ENCODE measurements at regions not wholly inside any gene's neighbourhood (a gene's known extent, or its start where the extent isn't known, plus 50 kb on each side); places are given as distances from the start of the nearest gene placed in this dataset.

GRCh38 chr22:48890693-48891554, 936.7 kb downstream of the BRD1 start:
- H3K4me3 Mint-ChIP-seq: no peak overlapping the region
- no peaks in the 10 kb centered on the region for H3K9me3 Mint-ChIP-seq
- ATAC-seq (ENCODE audit: low read depth): no peak
- H3K27me3 Mint-ChIP-seq: no peaks in the 10 kb centered on the region
- no peak for DNase-seq (ENCODE audit: low spot score in 2 of 2)
- no peak overlapping the region for H3K27ac Mint-ChIP-seq
- no peaks in the 10 kb centered on the region for H3K36me3 Mint-ChIP-seq
- no peaks in the 10 kb centered on the region for H3K4me1 Mint-ChIP-seq

- H3K27me3 Mint-ChIP-seq: no peaks in the 10 kb centered on the region
- H3K9me3 Mint-ChIP-seq: no peaks in the 10 kb centered on the region
- no peaks in the 10 kb centered on the region for H3K4me1 Mint-ChIP-seq
- H3K4me3 Mint-ChIP-seq: no peak overlapping the region
- H3K36me3 Mint-ChIP-seq: no peaks in the 10 kb centered on the region
- DNase-seq (ENCODE audit: low spot score in 2 of 2) (no peak), ATAC-seq (ENCODE audit: low read depth) (no peak)
- no peak overlapping the region for H3K27ac Mint-ChIP-seq
These were observed 937.6 kb downstream of the BRD1 start for GRCh38 chr22:48889887-48890692.

DNA sequence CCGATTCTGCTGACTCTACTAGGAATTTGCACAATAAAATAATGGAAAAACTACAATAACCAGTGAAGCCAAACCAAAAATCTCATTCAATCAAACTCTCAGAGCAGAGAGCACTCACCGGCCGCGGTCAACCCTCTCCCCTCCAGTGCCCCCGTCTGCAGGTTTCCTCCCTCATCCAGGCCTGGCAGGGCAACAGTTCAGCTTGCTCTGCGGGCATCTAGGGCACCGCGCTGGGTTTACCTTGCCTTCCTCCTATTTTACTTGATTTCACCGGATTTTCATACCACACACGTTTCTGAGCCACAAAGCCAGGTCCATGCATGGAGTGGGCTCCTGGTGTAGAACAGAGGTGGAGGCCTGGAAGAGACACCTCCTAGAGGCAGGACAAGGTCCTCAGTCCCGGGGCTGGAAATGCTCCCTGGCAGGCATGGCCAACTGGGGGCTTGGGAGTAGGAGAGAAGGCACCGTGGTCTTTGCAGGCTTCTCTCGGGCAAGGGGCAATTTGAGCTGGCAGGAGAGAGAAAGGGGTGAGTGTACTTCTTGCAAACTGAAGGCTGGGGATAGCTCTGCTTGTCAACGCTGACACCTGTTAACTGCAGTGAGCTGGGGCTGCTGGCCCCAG, 938.4 kb downstream of the BRD1 start:
- no peaks in the 10 kb centered on the region for H3K36me3 Mint-ChIP-seq
- H3K27me3 Mint-ChIP-seq: no peaks in the 10 kb centered on the region
- no peak overlapping the region for H3K27ac Mint-ChIP-seq
- H3K4me3 Mint-ChIP-seq: no peak overlapping the region
- DNase-seq (ENCODE audit: low spot score in 2 of 2) (no peak), ATAC-seq (ENCODE audit: low read depth) (no peak)
- H3K4me1 Mint-ChIP-seq: no peaks in the 10 kb centered on the region
- no peaks in the 10 kb centered on the region for H3K9me3 Mint-ChIP-seq

DNA sequence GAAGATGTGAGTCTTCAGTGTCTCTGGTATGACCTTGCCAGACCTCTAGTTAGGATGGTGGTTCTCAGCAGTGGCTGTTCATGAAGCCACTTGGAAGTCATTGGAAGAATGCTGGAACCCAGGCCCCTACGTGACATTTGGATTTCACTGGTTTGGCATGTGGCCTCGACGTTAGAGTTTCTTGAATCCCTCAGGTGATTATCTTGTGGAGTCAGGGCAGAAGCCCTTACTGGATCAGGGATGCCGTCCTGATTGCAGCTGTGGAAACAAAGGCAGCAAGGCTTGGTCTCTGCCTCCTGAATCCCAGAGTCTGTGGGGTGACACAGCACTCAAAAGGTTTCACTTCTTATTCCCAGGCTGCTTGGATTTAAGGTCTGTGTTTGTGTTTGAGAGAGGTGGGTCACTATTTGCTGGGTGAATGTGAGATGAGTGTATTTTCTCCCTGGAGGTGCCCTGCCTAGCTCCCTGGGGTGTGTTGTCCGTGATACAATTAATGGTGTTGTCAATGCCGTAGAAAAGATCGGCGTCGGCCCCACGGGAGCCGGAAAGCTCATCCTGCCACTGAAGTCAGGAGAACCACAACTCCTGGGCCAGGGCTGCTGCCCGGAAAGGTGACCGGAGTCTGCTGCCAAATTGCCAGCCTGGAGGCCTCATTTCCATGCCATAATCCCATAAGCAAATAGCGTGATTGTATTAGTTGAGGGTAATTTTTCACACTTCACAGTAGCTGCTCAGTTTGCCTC, 939.0 kb downstream of the BRD1 start:
- ATAC-seq (ENCODE audit: low read depth) (no peak), DNase-seq (ENCODE audit: low spot score in 2 of 2) (no peak)
- H3K27me3 Mint-ChIP-seq: no peaks in the 10 kb centered on the region
- H3K9me3 Mint-ChIP-seq: no peaks in the 10 kb centered on the region
- no peak overlapping the region for H3K27ac Mint-ChIP-seq
- no peaks in the 10 kb centered on the region for H3K36me3 Mint-ChIP-seq
- no peaks in the 10 kb centered on the region for H3K4me1 Mint-ChIP-seq
- H3K4me3 Mint-ChIP-seq: no peak overlapping the region

GRCh38 chr22:48887394-48888332, 940.0 kb downstream of the BRD1 start:
- H3K27me3 Mint-ChIP-seq: no peaks in the 10 kb centered on the region
- ATAC-seq (ENCODE audit: low read depth): no peak
- H3K4me1 Mint-ChIP-seq: no peaks in the 10 kb centered on the region
- H3K4me3 Mint-ChIP-seq: no peak overlapping the region
- no peak for DNase-seq (ENCODE audit: low spot score in 2 of 2)
- H3K27ac Mint-ChIP-seq: no peak overlapping the region
- H3K9me3 Mint-ChIP-seq: no peaks in the 10 kb centered on the region
- H3K36me3 Mint-ChIP-seq: no peaks in the 10 kb centered on the region

- Mint-ChIP-seq H3K4me1 (no peaks in the 10 kb centered on the region), H3K36me3 (no peaks in the 10 kb centered on the region), H3K9me3 (no peaks in the 10 kb centered on the region), H3K27ac (no peak overlapping the region), H3K27me3 (no peaks in the 10 kb centered on the region), H3K4me3 (no peak overlapping the region)
- ATAC-seq (ENCODE audit: low read depth) (no peak), DNase-seq (ENCODE audit: low spot score in 2 of 2) (no peak)
These were observed 940.9 kb downstream of the BRD1 start for GRCh38 chr22:48886604-48887393.

DNA sequence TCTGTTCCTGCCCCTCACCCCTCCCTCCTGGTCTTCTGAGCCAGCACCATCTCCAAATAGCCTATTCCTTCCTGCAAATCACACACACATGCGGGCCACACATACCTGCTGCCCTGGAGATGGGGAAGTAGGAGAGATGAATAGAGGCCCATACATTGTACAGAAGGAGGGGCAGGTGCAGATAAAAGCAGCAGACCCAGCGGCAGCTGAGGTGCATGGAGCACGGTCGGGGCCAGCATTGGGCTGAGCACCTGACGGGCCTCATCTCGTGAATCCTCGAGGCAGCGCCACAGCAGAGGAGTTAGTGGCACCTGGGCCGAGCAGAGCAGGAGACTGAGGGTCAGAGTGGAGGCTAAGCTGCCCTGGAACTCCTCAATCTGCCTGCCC, 941.8 kb downstream of the BRD1 start:
- no peaks in the 10 kb centered on the region for H3K9me3 Mint-ChIP-seq
- no peaks in the 10 kb centered on the region for H3K27me3 Mint-ChIP-seq
- H3K36me3 Mint-ChIP-seq: no peaks in the 10 kb centered on the region
- H3K4me3 Mint-ChIP-seq: no peak overlapping the region
- ATAC-seq (ENCODE audit: low read depth) (no peak), DNase-seq (ENCODE audit: low spot score in 2 of 2) (no peak)
- no peak overlapping the region for H3K27ac Mint-ChIP-seq
- no peaks in the 10 kb centered on the region for H3K4me1 Mint-ChIP-seq

DNA sequence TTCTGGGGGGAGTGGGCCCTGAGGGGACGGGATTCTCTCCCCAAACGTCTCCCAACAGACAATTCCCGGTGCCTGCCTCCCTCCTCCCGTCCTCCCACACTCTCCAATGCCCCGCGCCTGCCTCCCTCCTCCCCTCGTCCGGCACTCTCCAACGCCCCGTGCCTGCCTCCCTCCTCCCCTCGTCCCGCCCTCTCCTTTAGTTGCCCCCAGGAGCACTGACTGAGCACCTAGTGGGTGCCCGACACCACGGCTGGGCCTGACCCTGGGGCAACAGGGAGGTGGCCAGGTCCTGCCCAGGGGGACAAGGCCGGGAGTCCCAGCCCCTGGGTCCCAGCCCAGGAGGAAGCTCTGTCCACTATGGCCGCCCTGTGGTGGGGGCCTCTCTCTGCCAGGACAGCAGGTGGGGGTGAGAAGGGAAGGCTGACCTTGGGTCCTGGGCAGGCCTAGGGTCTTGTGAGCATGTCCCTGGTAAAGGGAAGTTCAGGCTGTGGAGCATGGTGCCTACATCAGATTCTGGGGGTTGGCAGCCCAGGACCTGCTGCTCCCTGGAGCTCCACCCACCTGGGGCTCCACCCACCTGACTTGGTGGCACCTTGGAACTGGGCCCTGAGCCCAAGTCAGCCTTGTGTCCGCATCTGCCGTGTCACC, 942.3 kb downstream of the BRD1 start:
- no peaks in the 10 kb centered on the region for H3K27me3 Mint-ChIP-seq
- no peak overlapping the region for H3K4me3 Mint-ChIP-seq
- no peaks in the 10 kb centered on the region for H3K36me3 Mint-ChIP-seq
- H3K4me1 Mint-ChIP-seq: no peaks in the 10 kb centered on the region
- H3K27ac Mint-ChIP-seq: no peak overlapping the region
- ATAC-seq (ENCODE audit: low read depth) (no peak), DNase-seq (ENCODE audit: low spot score in 2 of 2) (no peak)
- no peaks in the 10 kb centered on the region for H3K9me3 Mint-ChIP-seq

DNA sequence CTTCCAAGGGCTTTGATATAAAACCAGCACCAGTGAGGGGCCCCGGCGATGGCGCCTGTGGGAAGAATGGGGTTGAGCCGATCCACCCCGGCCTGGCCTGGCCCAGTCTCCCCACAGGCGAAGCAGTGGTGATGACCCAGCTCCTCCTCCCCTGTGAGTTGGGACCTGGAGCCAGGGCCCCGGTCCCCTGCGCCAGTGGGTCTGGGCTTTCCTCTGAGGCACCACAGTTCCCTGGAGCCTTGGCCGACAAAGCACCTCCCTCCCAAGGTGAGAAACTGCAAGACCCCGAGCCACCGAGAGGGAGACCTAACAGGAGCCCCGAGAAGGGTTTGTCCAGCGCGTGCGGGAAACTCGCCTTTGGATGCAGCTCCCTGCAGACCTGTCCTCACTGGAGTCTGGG, 942.9 kb downstream of the BRD1 start:
- Mint-ChIP-seq H3K4me1 (no peaks in the 10 kb centered on the region), H3K27me3 (no peaks in the 10 kb centered on the region)
- no peak for DNase-seq (ENCODE audit: low spot score in 2 of 2)

DNA sequence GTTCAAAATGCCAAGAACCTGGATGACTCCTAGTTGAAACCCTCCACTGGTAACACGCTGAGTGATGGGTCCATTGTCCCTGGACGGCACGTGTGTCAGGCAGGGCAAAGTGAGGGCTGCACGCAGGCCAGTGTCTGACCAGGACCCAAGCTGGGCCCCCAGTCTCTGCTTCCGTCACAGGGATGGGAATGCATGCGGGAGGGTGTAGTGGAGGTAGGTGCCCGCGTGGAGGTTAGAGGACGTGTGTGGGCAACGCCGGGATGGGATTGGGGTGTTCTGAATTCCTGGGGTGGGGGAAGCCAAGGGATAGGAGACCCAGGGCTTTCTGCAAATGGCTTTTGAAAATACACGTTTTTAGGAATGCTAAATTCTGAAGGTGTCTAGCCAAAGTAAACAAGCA, 943.3 kb downstream of the BRD1 start:
- Mint-ChIP-seq H3K4me3 (no peak overlapping the region), H3K27ac (no peak overlapping the region), H3K27me3 (no peaks in the 10 kb centered on the region), H3K4me1 (no peaks in the 10 kb centered on the region), H3K9me3 (no peaks in the 10 kb centered on the region), H3K36me3 (no peaks in the 10 kb centered on the region)
- DNase-seq (ENCODE audit: low spot score in 2 of 2) (no peak), ATAC-seq (ENCODE audit: low read depth) (no peak)

More for the DNA sequence above, 942.9 kb downstream of the BRD1 start:
- Mint-ChIP-seq H3K36me3 (no peaks in the 10 kb centered on the region), H3K9me3 (no peaks in the 10 kb centered on the region), H3K27ac (no peak overlapping the region), H3K4me3 (no peak overlapping the region)
- ATAC-seq (ENCODE audit: low read depth): no peak

DNA sequence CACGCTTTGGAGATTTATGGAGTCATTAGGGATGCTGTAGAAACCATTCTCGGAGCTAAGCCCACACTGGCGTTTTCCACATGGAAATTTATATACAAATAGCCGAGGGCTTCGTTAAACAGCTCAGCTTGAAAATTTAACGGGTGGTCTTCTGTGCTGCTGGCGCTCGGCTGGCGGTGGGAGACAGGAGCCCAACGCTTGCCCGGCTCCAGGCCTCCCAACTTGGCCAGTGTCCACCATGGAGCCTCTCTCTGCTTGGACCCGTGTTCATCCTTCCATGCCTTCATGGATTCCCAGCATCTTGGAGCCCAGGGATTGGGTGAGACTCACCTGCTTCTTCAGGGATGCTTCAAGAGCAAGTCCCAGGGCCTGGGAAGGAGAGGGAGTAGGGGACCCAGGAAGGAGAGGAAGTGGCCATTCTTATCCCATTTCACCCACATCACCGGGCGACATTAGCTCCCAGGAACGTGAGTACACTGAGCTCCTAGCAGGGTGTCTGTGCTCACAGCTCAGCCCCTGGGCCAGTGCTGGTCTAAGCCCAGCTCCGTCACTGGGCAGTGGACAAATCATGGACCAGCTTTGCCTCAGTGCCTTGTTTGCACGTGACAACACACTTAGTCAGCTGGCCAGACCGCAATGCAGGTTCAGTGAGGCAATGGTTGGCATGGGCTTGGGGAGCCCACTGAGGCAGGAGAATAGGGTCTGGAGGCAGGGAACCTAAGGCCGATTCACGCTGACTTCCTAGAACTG, 944.3 kb downstream of the BRD1 start:
- H3K9me3 Mint-ChIP-seq: no peaks in the 10 kb centered on the region
- H3K36me3 Mint-ChIP-seq: no peaks in the 10 kb centered on the region
- no peak overlapping the region for H3K4me3 Mint-ChIP-seq
- H3K27me3 Mint-ChIP-seq: no peaks in the 10 kb centered on the region
- H3K4me1 Mint-ChIP-seq: no peaks in the 10 kb centered on the region
- no peak for ATAC-seq (ENCODE audit: low read depth)
- no peak overlapping the region for H3K27ac Mint-ChIP-seq
- DNase-seq (ENCODE audit: low spot score in 2 of 2): no peak
